SK-N-SH (cell line): ENCODE measurements at regions not wholly inside any gene's neighbourhood (a gene's known extent, or its start where the extent isn't known, plus 50 kb on each side); places are given as distances from the start of the nearest gene placed in this dataset.

Experiments used
- CTCF ChIA-PET: fragments of 300-600, 350-600 bp; formaldehyde crosslinking; extraction: SDS; loops from one replicate; lab custom pipeline; 2021; lab: Yijun Ruan, JAX
- POLR2A ChIA-PET: fragments of 350-600 bp; sonication (Branson Sonifier 250); formaldehyde crosslinking; extraction: SDS; loops from one replicate; lab custom pipeline; 2020; ENCODE audit warnings: antibody characterized with exemption, inconsistent platforms; lab: Yijun Ruan, JAX
- DNase-seq: peaks from one replicate; pipeline ENCODE4 v3.0.0; 2012
- H2AFZ ChIP-seq: fragments of 200-600 bp; sonication (generic); 2 replicates; pipeline ENCODE4 v1.8.1; 2016; ENCODE audit warnings: antibody characterized with exemption, mild to moderate bottlenecking, low read depth
- H3F3A ChIP-seq: fragments of 200-600 bp; sonication (generic); replicated peaks from 2 replicates; pipeline ENCODE3; 2016; ENCODE audit warnings: antibody characterized with exemption, mild to moderate bottlenecking; ENCODE audit not compliant: insufficient read depth
- H3K27ac ChIP-seq, 2 experiments: fragments of 200-500 bp in 1 of 2; fragments of 200-600 bp in 1 of 2; sonication (Bioruptor generic) in 1 of 2; sonication (generic), shearing (Covaris generic) in 1 of 2; 2 replicates each; pipeline versions ENCODE4 v1.5.1 to v1.6.1; 2014 to 2016; ENCODE audit warnings: low read depth in 2 of 2, inconsistent platforms in 1 of 2, low read length in 1 of 2, mild to moderate bottlenecking in 1 of 2, mixed read lengths in 1 of 2
- H3K27me3 ChIP-seq: fragments of 200-600 bp; sonication (generic), shearing (Covaris generic); 2 replicates; pipeline ENCODE4 v1.6.1; 2016; ENCODE audit warnings: mixed run types; ENCODE audit not compliant: insufficient read depth
- H3K36me3 ChIP-seq, 2 experiments: fragments of 200-500 bp in 1 of 2; fragments of 200-600 bp in 1 of 2; sonication (Bioruptor generic) in 1 of 2; sonication (generic) in 1 of 2; replicated peaks in 1 of 2; 2 replicates each; pipeline versions ENCODE3 to v1.5.1; 2014 to 2016; ENCODE audit warnings: low read length in 1 of 2, mild to moderate bottlenecking in 1 of 2; ENCODE audit not compliant: insufficient read depth in 2 of 2, control insufficient read depth in 1 of 2
- H3K4me1 ChIP-seq, 2 experiments: fragments of 200-500 bp in 1 of 2; fragments of 200-600 bp in 1 of 2; sonication (Bioruptor generic) in 1 of 2; sonication (generic), shearing (Covaris generic) in 1 of 2; 2 replicates each; pipeline versions ENCODE4 v1.5.1 to v1.6.1; 2014 to 2016; ENCODE audit warnings: low read depth in 1 of 2, low read length in 1 of 2, mixed run types in 1 of 2; ENCODE audit not compliant: insufficient read depth in 2 of 2, control insufficient read depth in 1 of 2
- H3K4me2 ChIP-seq: fragments of 200-600 bp; sonication (generic), shearing (Covaris generic); 2 replicates; pipeline ENCODE4 v1.6.1; 2017; ENCODE audit warnings: mixed run types
- H3K4me3 ChIP-seq, 2 experiments: fragments of 200-500 bp in 1 of 2; fragments of 200-600 bp in 1 of 2; sonication (Bioruptor generic) in 1 of 2; sonication (generic), shearing (Covaris generic) in 1 of 2; 2 replicates each; pipeline versions ENCODE4 v1.5.1 to v1.8.1; 2014 to 2016; ENCODE audit warnings: low read depth in 2 of 2, inconsistent platforms in 1 of 2, low read length in 1 of 2, mild to moderate bottlenecking in 1 of 2, mixed read lengths in 1 of 2, moderate library complexity in 1 of 2
- H3K79me2 ChIP-seq: fragments of 200-600 bp; sonication (generic); 2 replicates; pipeline ENCODE4 v1.8.1; 2017; ENCODE audit warnings: mild to moderate bottlenecking; ENCODE audit not compliant: insufficient read depth
- H3K9ac ChIP-seq: fragments of 200-600 bp; sonication (generic); 2 replicates; pipeline ENCODE4 v1.6.1; 2017; ENCODE audit warnings: mixed run types
- H3K9me2 ChIP-seq: fragments of 200-600 bp; sonication (generic); 2 replicates; pipeline ENCODE4 v1.6.1; 2017; ENCODE audit warnings: mixed run types
- H3K9me3 ChIP-seq: fragments of 200-600 bp; sonication (generic); 2 replicates; pipeline ENCODE4 v1.6.1; 2017; ENCODE audit warnings: mixed run types, mild to moderate bottlenecking, moderate library complexity
- H4K20me1 ChIP-seq: fragments of 200-600 bp; sonication (generic); 2 replicates; pipeline ENCODE4 v1.6.1; 2017; ENCODE audit warnings: mild to moderate bottlenecking, mixed run types; ENCODE audit not compliant: insufficient read depth
- CHD2 ChIP-seq: fragments of 150-350 bp; IDR thresholded peaks from 2 replicates; pipeline ENCODE4 v1.6.1; 2018; ENCODE audit warnings: low read length; ENCODE audit not compliant: partially characterized antibody
- ELF1 ChIP-seq: IDR thresholded peaks from 2 replicates; pipeline ENCODE4 v1.4.0; 2012
- EP300 ChIP-seq, 2 experiments: IDR thresholded peaks; 2 replicates each; pipeline versions ENCODE4 v1.4.0 to v1.6.1; 2012; ENCODE audit warnings: borderline replicate concordance in 1 of 2, low read depth in 1 of 2, low read length in 1 of 2
- FOSL2 ChIP-seq: IDR thresholded peaks from 2 replicates; pipeline ENCODE4 v1.4.0; 2012; ENCODE audit warnings: low read depth, mild to moderate bottlenecking, moderate library complexity, borderline replicate concordance
- GATA2 ChIP-seq: sonication (generic); formaldehyde crosslinking; IDR thresholded peaks from 2 replicates; pipeline ENCODE4 v1.5.0; 2020; ENCODE audit warnings: mild to moderate bottlenecking, missing genetic modification reagents
- IRF3 ChIP-seq: fragments of 150-350 bp; IDR thresholded peaks from 2 replicates; pipeline ENCODE4 v1.6.1; 2016; ENCODE audit warnings: mild to moderate bottlenecking, low read depth, low read length
- RAD21 ChIP-seq: IDR thresholded peaks from 2 replicates; pipeline ENCODE4 v1.6.1; 2012; ENCODE audit warnings: mild to moderate bottlenecking, low read length
- RCOR1 ChIP-seq: fragments of 150-350 bp; IDR thresholded peaks from 2 replicates; pipeline ENCODE4 v1.6.1; 2017; ENCODE audit warnings: antibody characterized with exemption, low read length
- REST ChIP-seq: IDR thresholded peaks from 2 replicates; pipeline ENCODE4 v1.6.1; 2012; ENCODE audit warnings: mild to moderate bottlenecking, low read depth, low read length, moderate library complexity
- RFX5 ChIP-seq: IDR thresholded peaks from 2 replicates; pipeline ENCODE4 v1.6.1; 2012; ENCODE audit warnings: mild to moderate bottlenecking, improper control_type of control experiment, low read length
- SMC3 ChIP-seq: IDR thresholded peaks from 2 replicates; pipeline ENCODE4 v1.6.1; 2012; ENCODE audit warnings: low read depth, low read length, improper control_type of control experiment
- USF1 ChIP-seq: IDR thresholded peaks from 2 replicates; pipeline ENCODE4 v1.4.0; 2012; ENCODE audit warnings: low read depth, borderline replicate concordance
- ZBTB33 ChIP-seq: IDR thresholded peaks from 2 replicates; pipeline ENCODE4 v1.4.0; 2012; ENCODE audit warnings: low read depth, borderline replicate concordance
- WGBS: methylation state at CpG from one replicate; pipeline ENCODE4 v1.1.6; 2017; ENCODE audit warnings: low lambda C conversion rate; 5-methylcytosine and 5-hydroxymethylcytosine counted together

- Histone ChIP-seq H3K27ac (no peak overlapping the region), H4K20me1 (no peaks in the 10 kb centered on the region), H3K36me3 (no peaks in the 10 kb centered on the region), H3K4me1 (peaks cover 0 to 2% of the 10 kb centered on the region in 2 experiments; a peak in 2 of 4 replicates), H3K79me2 (no peaks in the 10 kb centered on the region), H3K4me2 (no peak overlapping the region), H3K4me3 (no peak overlapping the region), H2AFZ (no peak overlapping the region), H3K9me3 (no peaks in the 10 kb centered on the region), H3F3A (no peaks in the 10 kb centered on the region), H3K9ac (no peak overlapping the region), H3K9me2 (no peaks in the 10 kb centered on the region), H3K27me3 (no peaks in the 10 kb centered on the region)
- TF ChIP-seq FOSL2: no peak
- TF ChIP-seq GATA2: no peak
- TF ChIP-seq REST: no peak
- TF ChIP-seq ELF1: no peak
- TF ChIP-seq RCOR1: no peak
- no peak for TF ChIP-seq RFX5
- ChIA-PET POLR2A (no interaction called here), CTCF (interaction anchor here (0.8 kb wide), 1 partner anchor 305 kb away, joined by 3 read pairs; the partner anchor contains the start of gene ENC1)
- WGBS: 88% methylated on average over 5 of the region's 5 CpGs
- DNase-seq: no peak
These were observed 305.7 kb downstream of the ENC1 start for GRCh38 chr5:74334762-74335384.

GRCh38 chr5:74334062-74334761, 306.3 kb downstream of the ENC1 start:
- no peaks in the 10 kb centered on the region for H3K9me3 ChIP-seq
- H3K4me3 ChIP-seq: no peak overlapping the region
- H3K4me1 ChIP-seq: peaks cover 0 to 2% of the 10 kb centered on the region in 2 experiments; a peak in 2 of 4 replicates
- ChIA-PET POLR2A (no interaction called here), CTCF (interaction anchor here (0.8 kb wide), 1 partner anchor 306 kb away, joined by 3 read pairs; the partner anchor contains the start of gene ENC1)
- H3K9ac ChIP-seq: no peak overlapping the region
- DNase-seq: no peak
- no peak overlapping the region for H3K27ac ChIP-seq
- no peaks in the 10 kb centered on the region for H3K27me3 ChIP-seq
- no peak overlapping the region for H2AFZ ChIP-seq
- no peaks in the 10 kb centered on the region for H3F3A ChIP-seq
- no peaks in the 10 kb centered on the region for H3K79me2 ChIP-seq
- H4K20me1 ChIP-seq: no peaks in the 10 kb centered on the region
- H3K36me3 ChIP-seq: no peaks in the 10 kb centered on the region
- no peaks in the 10 kb centered on the region for H3K9me2 ChIP-seq
- 81% methylated on average over 4 of the region's 4 CpGs for WGBS
- no peak overlapping the region for H3K4me2 ChIP-seq
- TF ChIP-seq CHD2: no peak
- no peak for TF ChIP-seq RAD21
- no peak for TF ChIP-seq IRF3
- no peak for TF ChIP-seq EP300 (IDR thresholded peaks at IDR 0.05; ENCODE audit: borderline replicate concordance in 1 of 2, low read depth in 1 of 2, low read length in 1 of 2)
- no peak for TF ChIP-seq REST
- no peak for TF ChIP-seq FOSL2
- TF ChIP-seq ZBTB33: no peak
- no peak for TF ChIP-seq USF1
- TF ChIP-seq SMC3: no peak
